ENCODE measurements at regions not wholly inside any gene's neighbourhood (a gene's known extent, or its start where the extent isn't known, plus 50 kb on each side); places are given as distances from the start of the nearest gene placed in this dataset.
"Not testable (repeated sequence)": the region's sequence is repeated elsewhere in the genome, so short reads cannot be mapped to it uniquely, and the experiment has no call there.

- WGBS (ENCODE audit: insufficient coverage, low lambda C conversion rate): no CpG with 5 or more reads among the region's 10 CpGs
- no peaks in the 10 kb centered on the region for H3K27me3 ChIP-seq (ENCODE audit: control insufficient read depth, insufficient read depth, low read length)
Observed at GRCh38 chrX:13411496-13412207, 91.8 kb upstream of the ATXN3L start.

GRCh38 chrX:13408599-13408998 is 88.7 kb upstream of the ATXN3L start:
- not testable (repeated sequence) for H3K27me3 ChIP-seq (ENCODE audit: control insufficient read depth, insufficient read depth, low read length); H3K36me3 ChIP-seq (ENCODE audit: control insufficient read depth, insufficient read depth, low read length); H3K4me3 ChIP-seq (ENCODE audit: low read length); H3K4me1 ChIP-seq (ENCODE audit: control insufficient read depth, insufficient read depth, low read length); H3K9me3 ChIP-seq (ENCODE audit: control insufficient read depth, low read depth, low read length); DNase-seq; H3K27ac ChIP-seq (ENCODE audit: low read length)
- no CpG with 5 or more reads among the region's 1 CpG for WGBS (ENCODE audit: insufficient coverage, low lambda C conversion rate)

More at GRCh38 chrX:13411496-13412207, 91.8 kb upstream of the ATXN3L start:
- H3K4me3 ChIP-seq (ENCODE audit: low read length): no peak overlapping the region
- H3K9me3 ChIP-seq (ENCODE audit: control insufficient read depth, low read depth, low read length): no peaks in the 10 kb centered on the region
- H3K4me1 ChIP-seq (ENCODE audit: control insufficient read depth, insufficient read depth, low read length): no peaks in the 10 kb centered on the region
- no peaks in the 10 kb centered on the region for H3K36me3 ChIP-seq (ENCODE audit: control insufficient read depth, insufficient read depth, low read length)
- DNase-seq: no peak
- H3K27ac ChIP-seq (ENCODE audit: low read length): no peak overlapping the region

- H3K27ac ChIP-seq (ENCODE audit: low read length); H3K27me3 ChIP-seq (ENCODE audit: control insufficient read depth, insufficient read depth, low read length); H3K4me3 ChIP-seq (ENCODE audit: low read length); H3K9me3 ChIP-seq (ENCODE audit: control insufficient read depth, low read depth, low read length); H3K36me3 ChIP-seq (ENCODE audit: control insufficient read depth, insufficient read depth, low read length); H3K4me1 ChIP-seq (ENCODE audit: control insufficient read depth, insufficient read depth, low read length): not testable (repeated sequence)
- peak; percentile 14 to 50 for DNase-seq
- WGBS (ENCODE audit: insufficient coverage, low lambda C conversion rate): no CpG with 5 or more reads among the region's 7 CpGs
Observed at GRCh38 chrX:13404777-13405176, 84.9 kb upstream of the ATXN3L start.

- WGBS (ENCODE audit: insufficient coverage, low lambda C conversion rate): no CpG with 5 or more reads among the region's 6 CpGs
- DNase-seq: no peak
- H3K27ac ChIP-seq (ENCODE audit: low read length): no peak overlapping the region
- no peaks in the 10 kb centered on the region for H3K27me3 ChIP-seq (ENCODE audit: control insufficient read depth, insufficient read depth, low read length)
- no peaks in the 10 kb centered on the region for H3K9me3 ChIP-seq (ENCODE audit: control insufficient read depth, low read depth, low read length)
- H3K36me3 ChIP-seq (ENCODE audit: control insufficient read depth, insufficient read depth, low read length): no peaks in the 10 kb centered on the region
- no peaks in the 10 kb centered on the region for H3K4me1 ChIP-seq (ENCODE audit: control insufficient read depth, insufficient read depth, low read length)
- H3K4me3 ChIP-seq (ENCODE audit: low read length): no peak overlapping the region
Observed at GRCh38 chrX:13404364-13404763, 84.5 kb upstream of the ATXN3L start.

DNA sequence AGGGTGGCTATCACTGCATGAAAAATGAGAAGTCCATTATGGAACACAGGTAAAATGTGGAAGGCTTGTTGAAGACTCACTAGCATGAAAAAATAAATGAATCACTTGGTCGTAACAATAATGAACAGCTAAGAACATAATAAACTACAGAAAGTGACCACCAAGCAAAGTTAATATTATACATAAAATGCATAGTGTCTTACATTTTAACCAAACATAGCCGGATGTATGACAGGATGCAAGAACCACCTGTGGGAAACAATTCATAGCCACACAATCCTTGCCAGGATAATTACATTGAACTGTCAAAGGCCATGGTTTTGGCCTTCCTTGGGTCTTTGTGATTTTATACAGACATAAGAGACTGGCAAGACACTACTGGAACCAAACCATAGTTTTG is 81.9 kb upstream of the ATXN3L start:
- H3K27me3 ChIP-seq (ENCODE audit: control insufficient read depth, insufficient read depth, low read length): no peaks in the 10 kb centered on the region
- H3K4me1 ChIP-seq (ENCODE audit: control insufficient read depth, insufficient read depth, low read length): peaks cover 5% of the 10 kb centered on the region
- H3K27ac ChIP-seq (ENCODE audit: low read length): no peak overlapping the region
- no peaks in the 10 kb centered on the region for H3K36me3 ChIP-seq (ENCODE audit: control insufficient read depth, insufficient read depth, low read length)
- DNase-seq: no peak
- H3K4me3 ChIP-seq (ENCODE audit: low read length): no peak overlapping the region
- no CpG with 5 or more reads among the region's 2 CpGs for WGBS (ENCODE audit: insufficient coverage, low lambda C conversion rate)
- H3K9me3 ChIP-seq (ENCODE audit: control insufficient read depth, low read depth, low read length): no peaks in the 10 kb centered on the region

DNA sequence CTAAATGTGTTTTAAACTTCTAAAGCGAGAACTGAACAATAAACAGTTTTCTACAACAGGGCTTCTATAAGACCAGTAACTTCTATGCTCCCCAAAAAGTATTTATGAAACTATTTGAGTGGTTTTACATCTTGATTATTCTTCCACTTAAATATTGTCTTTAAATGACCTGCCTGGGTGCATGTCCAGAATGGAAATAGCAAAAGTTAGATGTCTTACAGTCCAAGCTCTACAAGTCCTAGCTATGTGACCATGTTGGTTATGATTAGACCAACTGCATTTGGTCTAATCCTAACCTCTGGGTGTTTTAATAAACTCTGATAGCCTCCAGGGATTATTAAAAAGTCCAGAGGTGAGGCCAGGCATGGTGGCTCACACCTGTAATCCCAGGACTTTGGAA is 79.0 kb upstream of the ATXN3L start:
- H3K4me1 ChIP-seq (ENCODE audit: control insufficient read depth, insufficient read depth, low read length): peaks cover 5% of the 10 kb centered on the region
- DNase-seq: no peak
- WGBS (ENCODE audit: insufficient coverage, low lambda C conversion rate): 40% methylated on average over 1 of the region's 1 CpG

DNA sequence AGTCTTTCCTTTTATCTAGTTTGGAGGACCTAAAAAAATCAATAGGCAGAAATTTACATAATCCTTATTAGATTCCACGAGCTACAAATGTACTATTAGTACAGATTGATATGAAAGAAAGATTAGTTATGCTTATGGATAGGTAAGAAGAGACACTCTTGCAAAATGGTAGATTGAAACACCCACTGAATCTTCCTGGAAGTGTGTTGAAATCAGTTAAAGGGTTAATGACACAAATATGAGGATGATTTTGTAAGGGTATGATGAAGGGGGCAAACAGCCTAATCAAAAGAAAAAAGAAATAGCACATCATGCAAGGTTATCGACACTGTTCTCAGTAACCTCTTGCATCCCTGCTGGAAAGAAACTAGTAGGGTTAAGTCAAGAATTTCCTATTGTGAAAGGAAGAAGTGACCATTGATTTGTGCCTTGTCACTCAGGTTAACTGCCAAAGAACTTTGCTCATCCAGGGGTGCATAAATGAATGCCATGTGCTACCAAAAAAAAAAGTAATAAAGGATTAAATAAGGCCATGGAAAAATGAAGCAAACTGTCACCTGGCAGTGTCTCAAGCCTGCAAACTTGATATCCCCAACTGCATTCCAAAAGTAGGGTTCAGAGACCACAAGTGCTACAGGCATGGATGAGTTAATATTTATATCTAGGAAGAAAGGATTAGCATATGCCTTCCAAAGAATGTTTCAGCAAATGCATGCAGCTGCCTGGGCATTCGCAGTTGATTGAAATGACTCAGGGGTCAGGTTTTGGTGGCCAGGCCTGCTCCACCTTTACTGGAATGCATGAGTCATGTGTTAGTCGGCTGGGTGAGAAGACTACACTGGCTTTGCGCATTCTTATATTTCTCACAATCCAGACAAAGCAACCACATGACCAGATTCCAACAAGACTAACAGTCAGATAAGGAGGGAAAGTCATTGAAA is 78.3 kb upstream of the ATXN3L start:
- H3K9me3 ChIP-seq (ENCODE audit: control insufficient read depth, low read depth, low read length): no peaks in the 10 kb centered on the region
- 100% methylated on average over 1 of the region's 5 CpGs for WGBS (ENCODE audit: insufficient coverage, low lambda C conversion rate)
- peak overlapping the region; percentile 49 for H3K27ac ChIP-seq (ENCODE audit: low read length)
- H3K27me3 ChIP-seq (ENCODE audit: control insufficient read depth, insufficient read depth, low read length): no peaks in the 10 kb centered on the region
- peaks cover 5% of the 10 kb centered on the region for H3K4me1 ChIP-seq (ENCODE audit: control insufficient read depth, insufficient read depth, low read length)
- no peak overlapping the region for H3K4me3 ChIP-seq (ENCODE audit: low read length)
- H3K36me3 ChIP-seq (ENCODE audit: control insufficient read depth, insufficient read depth, low read length): no peaks in the 10 kb centered on the region
- peak; percentile 75 to 82 for DNase-seq

More for the DNA sequence above, 79.0 kb upstream of the ATXN3L start:
- no peaks in the 10 kb centered on the region for H3K9me3 ChIP-seq (ENCODE audit: control insufficient read depth, low read depth, low read length)
- H3K27ac ChIP-seq (ENCODE audit: low read length): peak overlapping the region; percentile 49
- H3K36me3 ChIP-seq (ENCODE audit: control insufficient read depth, insufficient read depth, low read length): no peaks in the 10 kb centered on the region
- H3K4me3 ChIP-seq (ENCODE audit: low read length): no peak overlapping the region
- no peaks in the 10 kb centered on the region for H3K27me3 ChIP-seq (ENCODE audit: control insufficient read depth, insufficient read depth, low read length)

DNA sequence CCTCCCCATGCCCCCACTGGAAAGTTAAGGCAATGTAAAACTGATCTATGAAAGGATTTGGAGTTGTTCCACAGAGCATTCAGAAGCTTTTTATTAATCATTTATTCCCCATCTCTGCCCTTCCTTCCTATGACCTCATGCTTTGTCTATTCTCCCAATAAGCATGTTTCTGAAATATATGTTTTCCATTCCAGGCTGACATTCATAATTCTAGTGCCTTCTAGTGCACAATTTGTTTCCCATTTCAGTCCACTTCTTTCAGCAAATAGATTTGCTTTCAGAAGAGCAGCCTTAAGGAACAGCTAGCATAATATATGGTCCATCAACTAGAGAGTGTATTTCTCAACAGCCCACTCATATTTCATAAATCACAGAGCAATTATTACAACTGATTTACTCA is 77.1 kb upstream of the ATXN3L start:
- DNase-seq: no peak
- H3K27ac ChIP-seq (ENCODE audit: low read length): no peak overlapping the region
- peaks cover 5% of the 10 kb centered on the region for H3K4me1 ChIP-seq (ENCODE audit: control insufficient read depth, insufficient read depth, low read length)
- H3K27me3 ChIP-seq (ENCODE audit: control insufficient read depth, insufficient read depth, low read length): no peaks in the 10 kb centered on the region
- H3K4me3 ChIP-seq (ENCODE audit: low read length): no peak overlapping the region
- no peaks in the 10 kb centered on the region for H3K36me3 ChIP-seq (ENCODE audit: control insufficient read depth, insufficient read depth, low read length)
- H3K9me3 ChIP-seq (ENCODE audit: control insufficient read depth, low read depth, low read length): no peaks in the 10 kb centered on the region

DNA sequence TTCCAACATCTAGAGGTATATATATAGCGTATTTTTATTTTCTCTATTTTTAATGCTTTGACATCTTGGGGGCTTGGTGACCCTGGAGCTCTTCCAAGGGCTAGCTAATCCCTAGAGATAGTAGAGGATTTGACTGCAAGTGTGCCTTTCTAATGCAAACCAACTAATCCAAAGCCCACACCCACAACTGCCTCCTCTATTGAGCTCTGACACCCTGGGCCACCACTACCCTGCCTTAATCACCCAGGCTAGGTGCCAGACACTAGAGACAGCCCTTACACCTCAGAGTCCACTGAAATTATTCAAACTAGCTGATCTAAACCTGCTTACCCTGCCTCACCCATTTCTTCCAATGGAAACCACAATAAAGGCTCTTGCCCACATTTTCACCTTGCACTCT is 69.6 kb upstream of the ATXN3L start:
- WGBS (ENCODE audit: insufficient coverage, low lambda C conversion rate): no CpG with 5 or more reads among the region's 1 CpG
- H3K4me1 ChIP-seq (ENCODE audit: control insufficient read depth, insufficient read depth, low read length): no peaks in the 10 kb centered on the region
- H3K36me3 ChIP-seq (ENCODE audit: control insufficient read depth, insufficient read depth, low read length): no peaks in the 10 kb centered on the region
- DNase-seq: no peak
- no peak overlapping the region for H3K27ac ChIP-seq (ENCODE audit: low read length)
- H3K9me3 ChIP-seq (ENCODE audit: control insufficient read depth, low read depth, low read length): no peaks in the 10 kb centered on the region
- no peak overlapping the region for H3K4me3 ChIP-seq (ENCODE audit: low read length)
- no peaks in the 10 kb centered on the region for H3K27me3 ChIP-seq (ENCODE audit: control insufficient read depth, insufficient read depth, low read length)

- no peak for DNase-seq
- Histone ChIP-seq H3K9me3 (ENCODE audit: control insufficient read depth, low read depth, low read length) (no peaks in the 10 kb centered on the region), H3K27me3 (ENCODE audit: control insufficient read depth, insufficient read depth, low read length) (no peaks in the 10 kb centered on the region), H3K36me3 (ENCODE audit: control insufficient read depth, insufficient read depth, low read length) (no peaks in the 10 kb centered on the region), H3K4me3 (ENCODE audit: low read length) (no peak overlapping the region), H3K27ac (ENCODE audit: low read length) (no peak overlapping the region), H3K4me1 (ENCODE audit: control insufficient read depth, insufficient read depth, low read length) (no peaks in the 10 kb centered on the region)
- no CpG with 5 or more reads among the region's 2 CpGs for WGBS (ENCODE audit: insufficient coverage, low lambda C conversion rate)
Observed at GRCh38 chrX:13387666-13388494, 68.0 kb upstream of the ATXN3L start.

Data from large intestine (tissue), 3 donors.